Activated CD4-positive, alpha-beta T cell treated with anti-CD3 and anti-CD28 coated beads for 24 hours (primary cell): ENCODE measurements at regions not wholly inside any gene's neighbourhood (a gene's known extent, or its start where the extent isn't known, plus 50 kb on each side); places are given as distances from the start of the nearest gene placed in this dataset.

Source experiments
- DNase-seq, 2 donors: peaks; one replicate each; pipeline ENCODE4 v3.0.0-alpha.2; 2020; ENCODE audit warnings: low read depth in 2 of 2

DNA sequence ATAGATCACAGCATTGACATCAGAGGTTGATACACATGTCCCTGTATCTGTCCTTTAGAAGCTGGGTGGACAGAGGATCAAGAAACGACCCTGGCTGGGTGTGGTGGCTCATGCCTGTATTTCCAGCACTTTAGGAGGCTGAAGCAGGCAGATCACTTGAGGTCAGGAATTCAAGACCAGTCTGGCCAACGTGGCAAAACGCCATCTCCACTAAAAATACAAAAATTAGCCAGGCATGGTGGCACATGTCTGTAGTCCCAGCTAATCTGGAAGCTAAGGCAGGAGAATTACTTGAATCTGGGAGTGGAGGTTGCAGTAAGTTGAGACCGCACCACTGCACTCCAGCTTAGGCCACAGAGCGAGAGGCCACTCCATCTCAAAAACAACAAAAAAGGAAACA lies 300.4 kb upstream of the AMELY start:
- DNase-seq: no peak

DNA sequence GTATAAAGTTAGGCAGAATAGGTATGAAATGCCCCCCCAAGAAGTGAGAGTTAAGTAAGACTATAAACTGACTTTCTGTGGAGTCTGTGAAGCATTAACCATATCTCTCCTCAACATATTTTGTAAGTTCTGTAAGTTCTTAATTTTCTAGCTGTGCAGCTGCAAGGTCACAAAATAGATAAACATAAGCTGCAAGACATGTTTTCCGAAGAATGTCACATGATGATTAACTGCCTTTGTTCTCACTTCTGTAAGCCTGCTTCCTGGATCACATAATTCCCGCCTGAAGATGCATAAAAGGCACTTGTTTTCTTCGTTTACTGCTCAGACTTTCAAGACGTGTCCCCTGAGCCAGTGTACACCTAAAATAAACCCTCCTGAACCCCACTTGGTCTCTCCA lies 292.9 kb upstream of the AMELY start:
- DNase-seq: no peak

DNA sequence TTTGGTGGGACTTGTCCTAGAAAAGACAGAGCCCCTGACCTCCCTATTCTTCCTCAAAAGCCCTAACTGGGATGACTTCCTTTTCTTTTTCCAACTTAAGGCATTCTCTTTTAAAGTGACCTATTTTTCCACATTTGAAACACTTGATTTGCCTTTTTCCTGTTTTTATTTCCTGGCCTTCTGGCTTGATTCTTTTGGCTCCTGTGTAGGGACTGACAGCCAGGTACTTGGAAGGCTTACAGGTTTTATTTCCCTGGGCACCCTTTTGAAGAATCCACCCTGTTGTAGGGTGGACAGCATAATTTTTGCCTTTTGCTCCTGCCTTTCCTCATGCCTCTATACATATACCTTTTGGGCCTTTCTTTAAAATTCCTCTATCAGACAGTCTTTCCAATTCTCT lies 271.0 kb upstream of the AMELY start:
- DNase-seq: no peak

DNA sequence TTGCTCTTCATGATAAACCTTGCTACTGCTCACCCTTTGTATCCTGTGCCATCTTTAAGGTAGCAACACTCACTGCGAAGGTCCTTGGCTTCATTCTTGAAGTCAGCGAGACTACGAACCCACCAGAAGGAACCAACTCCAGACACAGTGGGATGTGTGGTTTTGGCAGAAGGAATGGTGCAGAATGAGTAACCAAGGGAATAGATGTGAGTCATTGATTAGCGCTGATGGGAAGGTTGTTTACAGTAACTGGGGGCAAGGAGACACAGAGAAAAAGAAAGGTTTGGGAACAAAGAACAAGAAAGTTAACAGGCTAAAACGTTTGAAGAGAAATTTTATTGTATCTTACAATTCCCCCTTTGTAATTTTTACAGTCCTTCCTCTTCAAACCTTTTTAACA lies 266.1 kb upstream of the AMELY start:
- no peak for DNase-seq

DNA sequence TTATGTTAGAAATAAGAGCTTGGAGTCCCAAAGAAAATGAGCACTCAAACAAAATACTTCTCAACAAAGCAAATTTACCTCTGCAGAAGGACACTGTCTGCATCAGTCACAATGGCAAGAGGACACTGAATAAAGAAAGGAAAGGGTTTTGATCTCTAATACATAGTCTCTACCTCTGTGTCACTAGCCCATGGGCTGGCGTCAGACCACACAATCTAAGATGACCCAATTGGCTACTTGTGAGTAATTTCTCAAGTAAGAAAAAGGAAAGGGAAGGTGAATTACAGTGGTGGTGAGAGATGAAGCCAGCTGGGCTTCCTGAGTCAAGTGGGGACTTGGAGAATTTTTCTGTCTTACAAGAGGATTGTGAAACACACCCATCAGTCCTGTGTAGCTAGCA lies 257.9 kb upstream of the AMELY start:
- no peak for DNase-seq

DNA sequence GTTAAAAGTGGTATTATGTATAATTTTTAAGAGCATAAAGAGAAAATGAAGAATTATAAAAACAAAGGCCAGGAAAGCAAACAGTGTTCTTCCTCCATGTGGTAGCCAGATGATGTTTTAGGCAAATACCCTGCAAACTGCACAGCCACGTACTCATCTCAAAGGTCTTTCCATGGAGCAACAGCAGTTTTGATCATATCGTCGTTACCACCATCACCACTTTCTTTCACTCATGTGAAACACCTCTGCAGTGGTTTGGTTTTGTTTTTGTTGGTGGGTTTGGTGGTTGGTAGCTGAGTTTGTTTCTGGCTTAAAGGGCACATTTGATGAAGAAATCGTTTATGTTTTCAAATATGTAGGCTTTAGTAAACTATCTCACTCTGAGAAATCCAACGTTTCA lies 229.9 kb upstream of the AMELY start:
- no peak for DNase-seq
